Parathyroid adenoma (tissue), 2 donors: ENCODE measurements at regions not wholly inside any gene's neighbourhood (a gene's known extent, or its start where the extent isn't known, plus 50 kb on each side); places are given as distances from the start of the nearest gene placed in this dataset.

Source experiments
- H2AFZ ChIP-seq: fragments of 300-600 bp; sonication (generic); one replicate; pipeline ENCODE4 v1.7.0; 2017; ENCODE audit warnings: antibody characterized with exemption, mild to moderate bottlenecking
- H3K27ac ChIP-seq: fragments of 300-600 bp; sonication (generic); one replicate; pipeline ENCODE4 v1.7.0; 2017
- H3K27me3 ChIP-seq: fragments of 300-600 bp; sonication (generic); one replicate; pipeline ENCODE4 v1.7.0; 2017; ENCODE audit warnings: low read length; ENCODE audit not compliant: control insufficient read depth, insufficient read depth
- H3K36me3 ChIP-seq: fragments of 300-600 bp; sonication (generic); one replicate; pipeline ENCODE4 v1.7.0; 2017; ENCODE audit warnings: low read length; ENCODE audit not compliant: control insufficient read depth, insufficient read depth
- H3K4me1 ChIP-seq: fragments of 300-600 bp; sonication (generic); one replicate; pipeline ENCODE4 v1.7.0; 2017; ENCODE audit warnings: control low read depth
- H3K4me2 ChIP-seq: fragments of 300-600 bp; sonication (generic); one replicate; pipeline ENCODE4 v1.7.0; 2017; ENCODE audit warnings: low read length
- H3K4me3 ChIP-seq: fragments of 300-600 bp; sonication (generic); one replicate; pipeline ENCODE4 v1.7.0; 2017; ENCODE audit warnings: low read depth, low read length
- H3K79me2 ChIP-seq: fragments of 300-600 bp; sonication (generic); one replicate; pipeline ENCODE4 v1.7.0; 2017; ENCODE audit warnings: control low read depth
- H3K9ac ChIP-seq: fragments of 300-600 bp; sonication (generic); one replicate; pipeline ENCODE4 v1.7.0; 2017; ENCODE audit warnings: mild to moderate bottlenecking
- H3K9me3 ChIP-seq: fragments of 300-600 bp; sonication (generic); one replicate; pipeline ENCODE4 v1.7.0; 2017; ENCODE audit warnings: low read length; ENCODE audit not compliant: control insufficient read depth
- TF ChIP-seq, protein P1 (sequence below): fragments of 300-600 bp; sonication (generic); IDR thresholded peaks from one replicate; pipeline ENCODE4 v1.7.0; 2017; ENCODE audit warnings: antibody characterized with exemption, mild to moderate bottlenecking
- donor health status: primary hyperparathyroidism.

GRCh38 chr1:91160363-91161075 is 138.7 kb upstream of the ZNF644 start:
- H3K4me1 ChIP-seq, result peaks cover 10% of the 10 kb centered on the region
- H3K27ac ChIP-seq, result no peak overlapping the region
- TF ChIP-seq, protein P1, sequence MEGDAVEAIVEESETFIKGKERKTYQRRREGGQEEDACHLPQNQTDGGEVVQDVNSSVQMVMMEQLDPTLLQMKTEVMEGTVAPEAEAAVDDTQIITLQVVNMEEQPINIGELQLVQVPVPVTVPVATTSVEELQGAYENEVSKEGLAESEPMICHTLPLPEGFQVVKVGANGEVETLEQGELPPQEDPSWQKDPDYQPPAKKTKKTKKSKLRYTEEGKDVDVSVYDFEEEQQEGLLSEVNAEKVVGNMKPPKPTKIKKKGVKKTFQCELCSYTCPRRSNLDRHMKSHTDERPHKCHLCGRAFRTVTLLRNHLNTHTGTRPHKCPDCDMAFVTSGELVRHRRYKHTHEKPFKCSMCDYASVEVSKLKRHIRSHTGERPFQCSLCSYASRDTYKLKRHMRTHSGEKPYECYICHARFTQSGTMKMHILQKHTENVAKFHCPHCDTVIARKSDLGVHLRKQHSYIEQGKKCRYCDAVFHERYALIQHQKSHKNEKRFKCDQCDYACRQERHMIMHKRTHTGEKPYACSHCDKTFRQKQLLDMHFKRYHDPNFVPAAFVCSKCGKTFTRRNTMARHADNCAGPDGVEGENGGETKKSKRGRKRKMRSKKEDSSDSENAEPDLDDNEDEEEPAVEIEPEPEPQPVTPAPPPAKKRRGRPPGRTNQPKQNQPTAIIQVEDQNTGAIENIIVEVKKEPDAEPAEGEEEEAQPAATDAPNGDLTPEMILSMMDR, result no peak
- no peaks in the 10 kb centered on the region for H3K36me3 ChIP-seq
- H2AFZ ChIP-seq, result peak overlapping the region; percentile 60
- no peaks in the 10 kb centered on the region for H3K9me3 ChIP-seq
- no peaks in the 10 kb centered on the region for H3K27me3 ChIP-seq
- no peaks in the 10 kb centered on the region for H3K79me2 ChIP-seq
- H3K9ac ChIP-seq, result no peak overlapping the region
- H3K4me2 ChIP-seq, result no peak overlapping the region
- H3K4me3 ChIP-seq, result no peak overlapping the region

DNA sequence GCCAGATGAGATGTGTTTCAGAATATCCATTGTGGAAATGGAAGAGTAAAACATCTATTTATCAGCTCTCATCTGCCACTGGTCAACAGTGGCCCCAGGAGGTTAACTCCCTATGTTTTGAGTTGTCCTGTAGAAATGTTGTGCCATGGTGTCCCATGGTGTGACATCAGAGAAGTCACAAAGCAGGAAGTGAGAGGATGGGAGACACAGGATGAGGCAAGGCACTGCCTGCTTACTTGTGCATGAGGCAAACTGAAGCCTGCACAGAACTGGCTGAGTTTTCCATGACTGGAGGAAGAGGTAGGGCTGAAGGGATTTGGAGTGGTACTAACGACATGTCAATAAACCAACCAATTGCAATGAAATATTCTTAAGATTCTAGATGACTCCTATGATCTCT is 131.5 kb upstream of the ZNF644 start:
- no peaks in the 10 kb centered on the region for H3K79me2 ChIP-seq
- no peak overlapping the region for H2AFZ ChIP-seq
- no peak overlapping the region for H3K4me2 ChIP-seq
- H3K9me3 ChIP-seq, result no peaks in the 10 kb centered on the region
- TF ChIP-seq, protein P1, result no peak
- H3K4me3 ChIP-seq, result no peak overlapping the region
- H3K9ac ChIP-seq, result no peak overlapping the region
- no peak overlapping the region for H3K27ac ChIP-seq
- no peaks in the 10 kb centered on the region for H3K36me3 ChIP-seq
- no peaks in the 10 kb centered on the region for H3K4me1 ChIP-seq
- no peaks in the 10 kb centered on the region for H3K27me3 ChIP-seq

DNA sequence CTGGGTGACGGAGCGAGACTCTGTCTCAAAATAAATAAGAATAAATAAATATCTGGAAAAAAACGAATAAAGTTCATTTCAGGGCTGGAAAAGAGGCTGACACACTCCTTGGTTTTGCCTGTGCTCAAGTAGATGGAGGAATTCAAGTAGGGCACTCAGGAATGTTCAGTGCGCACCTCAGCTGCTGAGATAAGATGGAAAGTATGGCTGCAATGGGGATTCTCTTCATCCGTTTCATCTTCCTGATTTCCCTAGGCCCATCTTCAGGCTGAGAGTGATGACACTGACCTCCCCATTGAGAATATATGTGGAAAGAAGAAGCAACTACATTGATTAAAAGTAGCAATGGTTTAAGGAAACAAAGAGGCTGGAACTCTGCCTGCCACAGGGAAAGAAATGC is 130.5 kb upstream of the ZNF644 start:
- no peak overlapping the region for H3K9ac ChIP-seq
- H2AFZ ChIP-seq, result no peak overlapping the region

GRCh38 chr1:91151702-91152101 is 129.9 kb upstream of the ZNF644 start:
- Histone ChIP-seq H3K4me2 (no peak overlapping the region), H2AFZ (no peak overlapping the region), H3K36me3 (no peaks in the 10 kb centered on the region), H3K9me3 (no peaks in the 10 kb centered on the region), H3K79me2 (no peaks in the 10 kb centered on the region), H3K27me3 (no peaks in the 10 kb centered on the region), H3K4me1 (no peaks in the 10 kb centered on the region), H3K9ac (no peak overlapping the region), H3K27ac (no peak overlapping the region), H3K4me3 (no peak overlapping the region)
- TF ChIP-seq, protein P1, result no peak

More for the DNA sequence above, 130.5 kb upstream of the ZNF644 start:
- H3K27me3 ChIP-seq, result no peaks in the 10 kb centered on the region
- no peak overlapping the region for H3K27ac ChIP-seq
- TF ChIP-seq, protein P1, result no peak
- no peaks in the 10 kb centered on the region for H3K4me1 ChIP-seq
- H3K9me3 ChIP-seq, result no peaks in the 10 kb centered on the region
- H3K4me3 ChIP-seq, result no peak overlapping the region
- no peaks in the 10 kb centered on the region for H3K79me2 ChIP-seq
- H3K4me2 ChIP-seq, result no peak overlapping the region
- H3K36me3 ChIP-seq, result no peaks in the 10 kb centered on the region

DNA sequence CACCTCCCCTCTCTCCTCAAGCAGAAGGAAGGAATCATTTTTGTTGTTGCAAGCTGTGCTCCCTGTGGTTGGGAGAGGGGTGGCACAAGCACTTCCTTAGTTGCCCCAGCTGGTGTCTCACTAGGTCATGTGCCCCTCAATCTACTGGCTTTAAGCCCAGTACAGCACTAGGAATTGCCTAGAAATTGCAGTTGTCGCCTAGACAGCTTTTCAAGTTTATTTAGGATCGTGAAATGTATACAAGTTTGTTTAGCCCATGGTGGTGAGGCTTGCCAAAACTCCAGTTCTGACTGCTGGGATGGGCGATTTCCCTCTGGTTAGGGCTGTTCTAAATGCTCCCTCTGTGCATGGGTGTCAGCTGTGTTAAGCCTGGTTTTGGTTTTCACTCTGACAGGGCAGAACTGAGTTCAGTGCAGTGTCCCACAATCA is 126.8 kb upstream of the ZNF644 start:
- no peaks in the 10 kb centered on the region for H3K4me1 ChIP-seq
- TF ChIP-seq, protein P1, result no peak
- no peaks in the 10 kb centered on the region for H3K9me3 ChIP-seq
- no peak overlapping the region for H3K4me2 ChIP-seq
- no peak overlapping the region for H3K27ac ChIP-seq
- H3K79me2 ChIP-seq, result no peaks in the 10 kb centered on the region
- no peaks in the 10 kb centered on the region for H3K36me3 ChIP-seq
- no peak overlapping the region for H2AFZ ChIP-seq
- H3K4me3 ChIP-seq, result no peak overlapping the region
- no peaks in the 10 kb centered on the region for H3K27me3 ChIP-seq
- no peak overlapping the region for H3K9ac ChIP-seq
